ENCODE measurements at regions not wholly inside any gene's neighbourhood (a gene's known extent, or its start where the extent isn't known, plus 50 kb on each side); places are given as distances from the start of the nearest gene placed in this dataset.

GRCh38 chr14:42927313-42927712 is 1320.6 kb downstream of the LRFN5 start:
- H3K9me3 Mint-ChIP-seq (ENCODE audit: low read depth): peaks cover 13% of the 10 kb centered on the region
- no peaks in the 10 kb centered on the region for H3K4me1 Mint-ChIP-seq (ENCODE audit: low read depth)
- no peak for TF ChIP-seq CTCF (IDR thresholded peaks at IDR 0.05)
- no peak overlapping the region for H3K27ac Mint-ChIP-seq (ENCODE audit: unreplicated experiment)
- no peak overlapping the region for H3K4me3 Mint-ChIP-seq (ENCODE audit: unreplicated experiment)
- no peaks in the 10 kb centered on the region for H3K36me3 Mint-ChIP-seq (ENCODE audit: low read depth)
- H3K27me3 Mint-ChIP-seq (ENCODE audit: low read depth): no peaks in the 10 kb centered on the region
- no peak for DNase-seq (ENCODE audit: low spot score)

GRCh38 chr14:42921901-42922300 is 1315.2 kb downstream of the LRFN5 start:
- Mint-ChIP-seq H3K4me1 (ENCODE audit: low read depth) (no peaks in the 10 kb centered on the region), H3K4me3 (ENCODE audit: unreplicated experiment) (no peak overlapping the region), H3K27ac (ENCODE audit: unreplicated experiment) (no peak overlapping the region), H3K36me3 (ENCODE audit: low read depth) (no peaks in the 10 kb centered on the region), H3K9me3 (ENCODE audit: low read depth) (peaks cover 6% of the 10 kb centered on the region), H3K27me3 (ENCODE audit: low read depth) (no peaks in the 10 kb centered on the region)
- no peak for TF ChIP-seq CTCF (IDR thresholded peaks at IDR 0.05)
- DNase-seq (ENCODE audit: low spot score): no peak

GRCh38 chr14:42918615-42919014 is 1311.9 kb downstream of the LRFN5 start:
- no peak overlapping the region for H3K27ac Mint-ChIP-seq (ENCODE audit: unreplicated experiment)
- no peak for DNase-seq (ENCODE audit: low spot score)
- H3K9me3 Mint-ChIP-seq (ENCODE audit: low read depth): peaks cover 4% of the 10 kb centered on the region
- H3K4me3 Mint-ChIP-seq (ENCODE audit: unreplicated experiment): no peak overlapping the region
- no peaks in the 10 kb centered on the region for H3K27me3 Mint-ChIP-seq (ENCODE audit: low read depth)
- H3K4me1 Mint-ChIP-seq (ENCODE audit: low read depth): no peaks in the 10 kb centered on the region
- H3K36me3 Mint-ChIP-seq (ENCODE audit: low read depth): no peaks in the 10 kb centered on the region
- TF ChIP-seq CTCF (IDR thresholded peaks at IDR 0.05): no peak

GRCh38 chr14:42911642-42912041 is 1305.0 kb downstream of the LRFN5 start:
- Mint-ChIP-seq H3K27ac (ENCODE audit: unreplicated experiment) (no peak overlapping the region), H3K4me1 (ENCODE audit: low read depth) (no peaks in the 10 kb centered on the region), H3K36me3 (ENCODE audit: low read depth) (no peaks in the 10 kb centered on the region), H3K27me3 (ENCODE audit: low read depth) (no peaks in the 10 kb centered on the region), H3K4me3 (ENCODE audit: unreplicated experiment) (no peak overlapping the region), H3K9me3 (ENCODE audit: low read depth) (no peaks in the 10 kb centered on the region)
- TF ChIP-seq CTCF (IDR thresholded peaks at IDR 0.05): peak; percentile 37
- no peak for DNase-seq (ENCODE audit: low spot score)

- no peak for DNase-seq (ENCODE audit: low spot score)
- H3K36me3 Mint-ChIP-seq (ENCODE audit: low read depth): no peaks in the 10 kb centered on the region
- no peaks in the 10 kb centered on the region for H3K4me1 Mint-ChIP-seq (ENCODE audit: low read depth)
- H3K9me3 Mint-ChIP-seq (ENCODE audit: low read depth): no peaks in the 10 kb centered on the region
- no peak for TF ChIP-seq CTCF (IDR thresholded peaks at IDR 0.05)
- H3K27me3 Mint-ChIP-seq (ENCODE audit: low read depth): no peaks in the 10 kb centered on the region
- no peak overlapping the region for H3K4me3 Mint-ChIP-seq (ENCODE audit: unreplicated experiment)
- H3K27ac Mint-ChIP-seq (ENCODE audit: unreplicated experiment): no peak overlapping the region
Measured at GRCh38 chr14:42909659-42910058, 1303.0 kb downstream of the LRFN5 start.

All from chondrocyte (in vitro differentiated cells).